HG03159 (cell line): ENCODE measurements at regions not wholly inside any gene's neighbourhood (a gene's known extent, or its start where the extent isn't known, plus 50 kb on each side); places are given as distances from the start of the nearest gene placed in this dataset.

Experiments
- ATAC-seq: cut with Tn5 transposase; IDR thresholded peaks from one replicate; pipeline ENCODE4 v1.9.1; 2021; ENCODE audit warnings: mild to moderate bottlenecking, moderate library complexity; ENCODE audit not compliant: unreplicated experiment

GRCh38 chr2:219692521-219692920 is 65.1 kb downstream of the SLC4A3 start:
- ATAC-seq = no peak

GRCh38 chr2:219695145-219695709 is 67.8 kb downstream of the SLC4A3 start:
- no peak for ATAC-seq

DNA sequence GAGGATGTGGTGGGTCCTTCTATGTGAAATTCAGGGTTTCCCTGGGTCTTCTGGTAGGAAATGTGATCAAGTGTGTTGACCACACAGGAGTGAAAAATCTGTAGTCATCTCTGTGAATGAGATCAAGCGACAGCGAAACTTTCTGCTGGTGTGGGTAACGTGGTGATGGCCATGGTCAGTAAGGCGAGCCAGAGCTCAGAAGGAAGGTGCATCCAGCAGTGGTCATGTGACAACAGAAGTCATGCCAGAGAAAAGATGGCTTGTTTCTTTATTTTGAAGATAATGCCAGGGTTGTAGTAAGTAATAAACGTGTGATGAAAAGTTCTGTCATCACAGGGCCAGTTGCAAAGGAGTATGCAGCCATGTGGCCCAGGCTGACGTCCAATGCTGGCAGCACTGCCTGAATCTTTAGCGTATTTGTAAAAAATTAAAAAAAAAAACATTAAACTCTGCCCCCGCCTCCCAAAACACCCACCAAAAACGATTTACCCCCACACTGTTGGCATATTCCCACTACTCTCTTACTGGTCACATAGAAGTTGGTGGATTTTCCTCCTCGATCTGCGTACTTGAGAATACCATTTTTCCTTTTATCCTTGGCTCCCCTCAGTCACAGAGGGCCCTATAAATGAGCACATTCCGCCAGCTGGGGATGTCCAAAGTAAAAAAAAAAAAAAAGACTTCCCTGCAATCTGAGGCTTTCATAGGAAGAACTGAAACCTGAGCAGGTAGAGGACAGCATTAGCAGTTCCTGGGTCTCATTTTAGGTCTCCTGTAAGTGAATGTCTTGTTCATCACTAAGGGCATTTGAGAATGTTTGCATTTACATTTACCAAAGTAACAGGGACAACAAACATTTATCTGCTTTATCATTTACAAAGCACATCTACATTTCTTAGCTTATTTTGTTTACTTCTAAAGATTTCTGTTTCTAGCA is 70.6 kb downstream of the SLC4A3 start:
- ATAC-seq = no peak

- ATAC-seq = no peak
Observed at GRCh38 chr2:219698748-219699439, 71.5 kb downstream of the SLC4A3 start.

DNA sequence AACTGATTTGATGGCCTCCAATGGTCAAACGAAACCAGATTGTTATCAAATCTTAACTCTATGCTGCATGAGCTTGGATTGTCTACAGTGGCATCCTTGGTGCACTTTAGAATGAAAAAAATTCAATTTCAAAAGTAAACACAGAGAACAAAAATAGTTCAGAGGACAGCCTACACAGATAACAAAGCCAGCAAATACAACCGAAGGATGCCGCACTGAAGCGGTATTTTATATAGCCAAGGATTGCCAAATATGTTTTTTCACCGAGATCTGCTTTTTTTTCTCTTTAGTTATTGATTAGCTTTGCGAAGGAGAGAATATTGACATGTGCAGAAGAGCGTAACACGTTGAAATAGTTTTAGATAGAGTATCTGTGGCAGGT is 72.0 kb downstream of the SLC4A3 start:
- ATAC-seq = no peak

DNA sequence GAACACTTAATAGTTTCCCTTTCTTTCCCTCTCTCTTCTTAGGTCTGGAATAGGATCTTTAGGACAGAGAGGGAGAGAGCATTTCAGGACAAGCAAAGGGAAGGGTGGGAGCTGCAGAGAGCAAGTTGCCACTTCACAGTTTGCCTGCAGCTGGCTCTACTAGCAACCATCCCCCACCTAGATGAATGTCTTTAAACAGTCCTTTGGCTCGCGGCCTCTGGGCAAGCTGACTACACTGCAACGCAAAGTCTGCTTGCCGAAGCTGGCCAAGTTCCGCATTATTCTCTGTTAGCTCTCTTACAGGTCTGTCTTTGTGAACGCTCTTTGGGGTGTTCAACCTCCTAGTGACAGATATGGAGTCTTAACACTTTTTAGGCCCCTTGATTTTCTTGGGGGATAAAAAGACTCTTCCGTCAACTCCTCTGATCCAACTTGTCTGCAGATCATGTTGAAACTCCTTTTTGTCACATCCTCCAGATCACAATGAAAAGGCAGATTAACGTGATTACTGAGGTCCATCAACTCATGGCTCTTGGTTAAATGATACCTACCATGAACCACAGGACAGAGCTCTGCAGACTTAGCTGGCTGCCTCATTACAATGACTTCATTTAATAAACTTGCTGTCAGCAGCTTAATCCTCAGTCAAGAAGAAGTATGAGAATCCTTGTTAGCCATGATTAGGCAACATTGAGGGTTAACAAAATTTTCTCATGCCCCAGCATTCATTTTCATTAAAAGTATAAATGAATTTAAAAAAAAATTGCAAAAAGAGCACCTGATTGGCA is 74.6 kb downstream of the SLC4A3 start:
- ATAC-seq = no peak

DNA sequence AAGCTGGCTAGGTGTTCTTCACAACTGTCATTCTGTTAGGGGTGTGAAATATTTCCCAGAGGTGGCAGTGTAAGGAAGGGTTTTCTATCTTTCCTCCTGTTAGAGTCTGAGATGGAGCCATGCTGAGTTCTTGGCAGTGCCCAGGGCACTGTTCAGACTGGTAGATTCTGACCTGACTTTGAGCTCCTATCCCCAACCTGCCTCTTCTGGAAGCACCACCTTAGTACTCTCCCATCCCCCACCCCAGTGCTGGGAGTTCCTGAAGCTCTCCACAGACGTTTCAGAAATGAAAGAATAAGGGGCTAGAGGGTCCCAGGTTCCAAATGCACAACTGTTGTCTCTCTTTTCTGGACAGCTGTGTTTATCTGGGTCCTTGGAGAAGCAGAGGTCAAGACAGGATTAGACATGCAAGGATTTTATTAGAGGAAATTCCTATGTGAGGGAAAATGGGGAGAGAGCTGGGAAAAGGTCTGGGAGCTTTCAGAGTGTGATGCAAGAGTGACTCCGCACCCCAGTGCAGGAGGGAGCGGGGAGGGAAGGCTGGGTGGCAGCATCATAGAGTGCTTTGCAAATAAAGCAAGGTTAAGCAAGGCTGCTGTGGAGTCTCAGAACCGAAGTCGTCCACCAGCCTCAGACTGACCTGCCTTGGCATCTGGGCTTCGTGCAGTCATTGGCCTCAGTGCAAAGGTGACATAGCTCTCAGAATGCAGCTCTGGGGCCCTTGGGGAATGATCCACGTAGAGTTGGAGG is 75.5 kb downstream of the SLC4A3 start:
- ATAC-seq = no peak

DNA sequence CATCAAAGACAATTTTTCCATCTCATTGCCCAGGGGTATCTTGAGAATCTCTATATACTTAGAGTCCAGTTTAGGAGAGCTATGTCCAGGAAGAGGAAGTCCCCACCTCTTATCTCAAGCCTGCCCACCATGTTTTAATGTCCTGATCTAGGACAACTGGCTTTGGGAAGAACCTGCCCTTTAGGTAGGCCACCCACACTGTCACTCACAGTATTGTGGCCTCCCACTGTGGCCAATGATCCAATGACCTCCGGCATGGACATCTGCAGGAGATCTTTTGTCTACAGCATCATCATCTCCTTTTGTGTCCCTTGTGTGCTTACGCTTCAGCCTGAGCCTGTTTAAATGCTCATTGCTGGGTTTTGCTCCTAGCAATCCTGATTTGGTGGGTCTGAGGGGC is 77.4 kb downstream of the SLC4A3 start:
- ATAC-seq = no peak

GRCh38 chr2:219706823-219707281 is 79.4 kb downstream of the SLC4A3 start:
- ATAC-seq = no peak

DNA sequence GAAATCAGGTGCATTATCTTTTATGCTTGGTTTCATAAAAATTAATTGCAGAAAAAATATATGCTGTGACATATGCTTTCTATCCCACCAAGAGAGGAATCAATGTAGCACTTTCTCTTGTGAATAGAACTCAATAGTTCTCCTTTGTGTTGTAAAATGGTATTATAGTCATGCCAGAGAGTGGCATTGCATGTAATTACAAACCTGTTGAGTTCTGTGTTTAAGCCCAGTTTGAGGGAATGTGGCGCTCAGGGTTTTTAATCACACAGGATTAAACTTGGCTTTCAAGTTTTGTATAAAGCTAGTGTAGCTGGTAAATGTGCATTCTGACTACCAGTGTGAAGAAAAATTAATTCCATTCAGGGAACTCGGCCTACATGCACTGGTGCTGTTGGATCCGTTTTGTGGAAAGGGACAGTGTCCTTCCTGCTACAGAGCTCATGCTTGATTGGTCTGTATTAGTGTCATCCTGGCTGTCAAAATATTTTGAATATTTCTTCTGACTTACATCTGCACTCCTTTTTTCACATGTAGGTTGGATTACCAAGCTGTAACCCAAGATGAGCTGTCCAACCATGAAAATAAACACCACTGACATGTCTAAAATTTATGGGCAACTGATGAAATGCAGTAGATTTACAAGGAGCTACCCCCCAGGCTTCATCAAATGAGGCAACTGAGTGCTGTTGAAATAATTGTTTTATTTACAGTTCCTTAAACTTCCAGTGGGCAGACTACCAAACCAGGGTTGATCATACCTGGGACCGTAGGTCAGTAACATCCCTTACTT is 80.3 kb downstream of the SLC4A3 start:
- ATAC-seq = no peak

DNA sequence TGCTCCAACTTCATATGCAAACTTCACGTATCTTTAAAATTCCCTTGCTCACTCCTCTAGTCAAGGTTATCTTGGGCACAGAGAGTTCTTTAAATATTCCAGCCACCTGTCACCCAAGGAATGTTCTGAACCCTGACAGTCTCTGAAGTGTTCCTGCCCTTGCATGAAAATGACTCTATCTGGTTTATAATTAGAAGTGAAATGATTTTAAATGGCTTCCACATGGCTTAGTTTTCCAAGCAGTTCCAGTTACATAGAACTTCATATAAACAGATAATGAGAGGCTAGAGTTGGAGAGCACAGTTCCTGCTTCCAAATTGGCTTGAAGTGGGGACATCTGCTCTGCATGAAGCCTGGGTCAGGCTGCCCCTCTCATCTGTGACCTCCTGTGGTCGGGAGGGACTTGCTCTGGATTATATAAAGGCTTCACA is 81.9 kb downstream of the SLC4A3 start:
- ATAC-seq = no peak

DNA sequence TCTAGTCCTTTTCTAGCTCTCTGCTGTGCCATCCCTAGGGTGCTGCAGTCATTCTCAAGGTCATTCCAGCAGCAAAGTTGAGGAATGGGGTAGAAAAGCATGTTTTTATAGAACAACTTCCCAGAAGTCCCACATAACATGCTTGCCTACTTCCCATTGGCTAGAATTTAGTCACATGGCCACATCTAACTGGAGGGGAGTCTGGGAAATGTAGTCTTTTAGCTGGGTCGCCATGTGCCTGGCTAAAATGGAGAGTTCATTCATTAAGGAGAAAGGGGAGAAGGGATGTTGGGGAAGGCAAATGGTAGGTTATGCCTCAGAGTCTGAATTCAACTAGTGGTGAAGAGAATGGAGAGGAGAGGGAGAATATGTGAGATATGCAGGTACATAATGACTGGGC is 85.7 kb downstream of the SLC4A3 start:
- peak; percentile 78 for ATAC-seq

GRCh38 chr2:219714681-219715400 is 87.4 kb downstream of the SLC4A3 start:
- ATAC-seq = no peak

DNA sequence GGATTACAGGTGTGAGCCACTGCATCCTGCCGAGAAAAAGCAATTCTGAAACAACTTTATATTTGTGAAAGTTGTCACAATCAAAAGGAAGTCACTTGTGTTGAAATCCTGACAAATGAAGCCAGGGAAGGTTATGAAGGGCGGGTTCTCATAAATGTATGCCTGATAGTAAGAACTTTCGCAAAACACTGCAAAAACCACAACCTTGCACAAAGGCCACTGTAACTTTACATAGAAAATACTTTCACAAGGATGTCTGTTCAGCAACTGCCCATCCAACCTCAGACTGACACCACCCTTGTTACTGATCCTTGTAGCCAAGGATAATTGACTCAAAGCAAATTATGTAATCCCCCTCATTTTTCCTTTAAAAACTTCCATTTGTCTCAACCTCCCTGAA is 90.6 kb downstream of the SLC4A3 start:
- ATAC-seq = no peak

DNA sequence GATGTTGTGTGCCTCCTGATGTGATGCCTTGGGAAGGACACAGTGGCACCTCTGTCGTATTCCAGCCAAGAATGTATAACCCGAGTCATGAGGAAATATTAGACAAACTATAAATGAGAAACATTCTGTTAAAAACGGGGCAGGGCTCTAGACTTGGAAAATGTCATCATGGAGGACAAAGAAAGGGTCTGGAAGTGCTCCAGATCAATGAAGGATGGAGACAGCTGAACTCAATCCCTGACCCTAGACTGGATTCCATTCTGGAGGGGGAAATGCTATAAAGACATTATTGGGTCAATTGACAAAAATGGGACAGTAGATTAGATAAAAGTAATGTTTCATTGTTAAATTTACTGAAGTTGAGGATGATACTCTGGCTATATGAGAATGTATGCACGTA is 92.1 kb downstream of the SLC4A3 start:
- no peak for ATAC-seq

DNA sequence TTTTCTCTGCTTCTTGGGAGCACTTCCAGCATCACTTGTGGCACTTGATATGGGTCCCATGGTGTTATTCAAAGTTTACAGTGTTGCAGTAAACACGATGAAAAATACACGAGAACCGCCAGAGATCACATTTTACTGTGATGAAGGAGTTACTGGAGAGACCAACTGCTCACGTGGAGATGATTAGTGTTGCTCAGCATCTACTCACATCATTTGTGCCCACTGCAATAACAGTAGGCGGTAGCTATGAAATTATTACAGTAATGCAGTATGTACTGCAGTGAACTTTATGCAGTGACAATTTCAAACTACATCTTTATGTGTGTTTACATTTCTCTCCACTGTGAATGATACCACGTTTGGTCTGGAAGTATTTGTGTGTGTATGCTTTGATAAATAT is 93.5 kb downstream of the SLC4A3 start:
- ATAC-seq = no peak

- no peak for ATAC-seq
Observed at GRCh38 chr2:219722276-219722879, 94.9 kb downstream of the SLC4A3 start.

DNA sequence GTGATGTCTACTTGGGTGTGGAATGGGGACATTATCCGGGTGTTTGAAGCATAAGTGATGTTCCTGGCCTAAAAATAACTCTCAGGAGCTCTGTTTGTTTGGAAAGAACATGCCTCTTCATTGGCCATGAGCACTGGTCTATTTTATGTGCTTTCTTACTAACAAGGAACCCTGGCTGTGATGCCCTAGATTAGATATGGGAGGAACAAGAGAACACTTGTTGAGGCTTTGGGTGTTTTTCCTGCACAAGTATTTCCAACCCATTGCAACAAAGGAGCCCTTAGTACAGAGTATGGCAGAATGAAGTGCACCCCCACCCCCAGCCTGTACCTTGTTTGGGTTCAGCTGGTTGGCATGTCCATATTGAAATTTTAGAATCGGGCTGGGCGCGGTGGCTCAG is 95.9 kb downstream of the SLC4A3 start:
- no peak for ATAC-seq
